Neural progenitor cell (in vitro differentiated cells): ENCODE measurements at regions not wholly inside any gene's neighbourhood (a gene's known extent, or its start where the extent isn't known, plus 50 kb on each side); places are given as distances from the start of the nearest gene placed in this dataset.

Experiments used
- EZH2 ChIP-seq: fragments of 200-600 bp; sonication (generic); IDR thresholded peaks from 2 replicates; pipeline ENCODE4 v1.6.1; 2017; ENCODE audit warnings: antibody characterized with exemption, mild to moderate bottlenecking, moderate library complexity
- EZH2phosphoT487 ChIP-seq: fragments of 200-600 bp; sonication (generic); IDR thresholded peaks from 2 replicates; pipeline ENCODE4 v1.6.1; 2017; ENCODE audit warnings: antibody characterized with exemption
- TF ChIP-seq, protein P1 (sequence below): fragments of 200-600 bp; sonication (generic); IDR thresholded peaks from 2 replicates; pipeline ENCODE4 v1.5.1; 2017; ENCODE audit warnings: antibody characterized with exemption, mild to moderate bottlenecking

DNA sequence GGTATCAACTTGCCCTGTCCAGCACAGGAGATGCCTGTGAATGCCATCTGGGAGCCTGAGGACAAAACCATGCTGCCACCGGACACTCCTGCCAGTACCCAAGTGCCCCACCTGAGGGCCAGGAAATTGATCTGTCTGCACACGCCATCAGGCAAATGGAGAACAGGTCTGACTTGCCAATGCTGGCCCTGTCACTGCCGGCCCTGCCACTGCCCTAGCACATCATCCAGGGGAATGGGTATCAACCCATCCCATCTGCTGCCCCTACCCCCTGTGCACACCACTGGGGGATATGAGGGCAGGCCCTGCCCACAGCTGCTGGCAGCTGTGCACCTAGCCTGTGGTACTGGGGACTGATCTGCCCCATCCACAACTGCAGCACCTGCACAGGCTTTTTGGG, 1081.6 kb upstream of the EYS start:
- TF ChIP-seq, protein P1, sequence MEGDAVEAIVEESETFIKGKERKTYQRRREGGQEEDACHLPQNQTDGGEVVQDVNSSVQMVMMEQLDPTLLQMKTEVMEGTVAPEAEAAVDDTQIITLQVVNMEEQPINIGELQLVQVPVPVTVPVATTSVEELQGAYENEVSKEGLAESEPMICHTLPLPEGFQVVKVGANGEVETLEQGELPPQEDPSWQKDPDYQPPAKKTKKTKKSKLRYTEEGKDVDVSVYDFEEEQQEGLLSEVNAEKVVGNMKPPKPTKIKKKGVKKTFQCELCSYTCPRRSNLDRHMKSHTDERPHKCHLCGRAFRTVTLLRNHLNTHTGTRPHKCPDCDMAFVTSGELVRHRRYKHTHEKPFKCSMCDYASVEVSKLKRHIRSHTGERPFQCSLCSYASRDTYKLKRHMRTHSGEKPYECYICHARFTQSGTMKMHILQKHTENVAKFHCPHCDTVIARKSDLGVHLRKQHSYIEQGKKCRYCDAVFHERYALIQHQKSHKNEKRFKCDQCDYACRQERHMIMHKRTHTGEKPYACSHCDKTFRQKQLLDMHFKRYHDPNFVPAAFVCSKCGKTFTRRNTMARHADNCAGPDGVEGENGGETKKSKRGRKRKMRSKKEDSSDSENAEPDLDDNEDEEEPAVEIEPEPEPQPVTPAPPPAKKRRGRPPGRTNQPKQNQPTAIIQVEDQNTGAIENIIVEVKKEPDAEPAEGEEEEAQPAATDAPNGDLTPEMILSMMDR, result no peak
- TF ChIP-seq EZH2, result no peak
- TF ChIP-seq EZH2phosphoT487, result no peak
